H1 (cell line): ENCODE measurements at regions not wholly inside any gene's neighbourhood (a gene's known extent, or its start where the extent isn't known, plus 50 kb on each side); places are given as distances from the start of the nearest gene placed in this dataset.

Source experiments
- CTCF ChIA-PET: fragments of 300-600 bp; sonication (Branson Sonifier 250); formaldehyde crosslinking; loops from one replicate; lab custom pipeline; 2021; ENCODE audit not compliant: partially characterized antibody; lab: Charles Lee
- POLR2A ChIA-PET: fragments of 300-600 bp; sonication (Branson Sonifier 250); formaldehyde crosslinking; loops from one replicate; lab custom pipeline; 2021; ENCODE audit warnings: inconsistent platforms; ENCODE audit not compliant: partially characterized antibody; lab: Charles Lee
- DNase-seq, 2 experiments: peaks; one replicate each; pipeline versions ENCODE4 v3.0.0 to v3.0.0-alpha.2; 2010 to 2022; ENCODE audit warnings: low spot score in 2 of 2, low read depth in 1 of 2, mixed read lengths in 1 of 2
- FAIRE-seq: peaks from 2 replicates; lab custom pipeline; 2011; peaks lifted over from hg19 to GRCh38; lab: Jason Lieb, UNC
- H2AFZ ChIP-seq: 2 replicates; pipeline ENCODE4 v1.8.1; 2012; ENCODE audit warnings: low read length, inconsistent platforms
- H2AK5ac ChIP-seq: 2 replicates; pipeline ENCODE4 v1.6.1; 2013; ENCODE audit warnings: low read depth, low read length
- H2BK120ac ChIP-seq: replicated peaks from 2 replicates; pipeline ENCODE3; 2013; ENCODE audit warnings: low read depth, low read length, inconsistent platforms
- H2BK12ac ChIP-seq: 2 replicates; pipeline ENCODE4 v1.6.1; 2013; ENCODE audit warnings: low read depth, low read length
- H2BK15ac ChIP-seq: 2 replicates; pipeline ENCODE4 v1.6.1; 2013; ENCODE audit warnings: low read length
- H2BK20ac ChIP-seq: 2 replicates; pipeline ENCODE4 v1.6.1; 2013; ENCODE audit warnings: low read length
- H2BK5ac ChIP-seq: 2 replicates; pipeline ENCODE4 v1.6.1; 2013; ENCODE audit warnings: low read depth, low read length
- H3K14ac ChIP-seq: 2 replicates; pipeline ENCODE4 v1.6.1; 2013; ENCODE audit warnings: inconsistent platforms; ENCODE audit not compliant: insufficient read length
- H3K18ac ChIP-seq: 2 replicates; pipeline ENCODE4 v1.6.1; 2013; ENCODE audit warnings: low read length; ENCODE audit errors: extremely low read depth
- H3K23ac ChIP-seq: 2 replicates; pipeline ENCODE4 v1.6.1; 2013; ENCODE audit warnings: inconsistent platforms; ENCODE audit not compliant: insufficient read length
- H3K23me2 ChIP-seq: 2 replicates; pipeline ENCODE4 v1.6.1; 2013; ENCODE audit warnings: low read depth, low read length
- H3K27ac ChIP-seq: 2 replicates; pipeline ENCODE4 v1.6.1; 2011; ENCODE audit warnings: low read depth, low read length, inconsistent platforms
- H3K27me3 ChIP-seq, 4 experiments: replicated peaks in 1 of 4; 1 replicate in 1 of 4; 2 replicates in 3 of 4; pipeline versions ENCODE4 v1.6.1 to v1.8.1; 2011 to 2013; ENCODE audit warnings: low read length in 3 of 4, mild to moderate bottlenecking in 3 of 4, inconsistent platforms in 2 of 4, mixed read lengths in 2 of 4, moderate library complexity in 1 of 4; ENCODE audit not compliant: control insufficient read depth in 3 of 4, insufficient read depth in 3 of 4; ENCODE audit errors: extremely low read depth in 1 of 4
- H3K36me3 ChIP-seq, 4 experiments: 2 replicates each; pipeline versions ENCODE4 v1.6.1 to v1.8.1; 2011 to 2013; ENCODE audit warnings: mild to moderate bottlenecking in 4 of 4, low read length in 3 of 4, moderate library complexity in 2 of 4, control low read depth in 1 of 4, inconsistent platforms in 1 of 4; ENCODE audit not compliant: insufficient read depth in 4 of 4, control insufficient read depth in 2 of 4
- H3K4ac ChIP-seq: replicated peaks from 2 replicates; pipeline ENCODE3; 2013; ENCODE audit warnings: low read length, low read depth, mixed read lengths, inconsistent platforms; ENCODE audit not compliant: insufficient read length
- H3K4me1 ChIP-seq, 4 experiments: replicated peaks in 1 of 4; 1 replicate in 1 of 4; 2 replicates in 3 of 4; pipeline versions ENCODE4 v1.6.1 to v1.8.1; 2011 to 2013; ENCODE audit warnings: low read length in 3 of 4, inconsistent platforms in 2 of 4, mixed read lengths in 1 of 4; ENCODE audit not compliant: insufficient read depth in 4 of 4, control insufficient read depth in 3 of 4
- H3K4me2 ChIP-seq, 2 experiments: 2 replicates each; pipeline versions ENCODE4 v1.6.1 to v1.8.1; 2011 to 2013; ENCODE audit warnings: low read depth in 2 of 2, low read length in 2 of 2, control low read depth in 1 of 2, inconsistent platforms in 1 of 2, mild to moderate bottlenecking in 1 of 2; ENCODE audit not compliant: insufficient read depth in 1 of 2
- H3K4me3 ChIP-seq, 4 experiments: fragments of 200-600, 300-600 bp in 1 of 4; sonication (generic), shearing (Covaris generic), sonication (Bioruptor Twin) in 1 of 4; 2 replicates each; pipeline versions ENCODE4 v1.5.1 to v1.8.1; 2011 to 2016; ENCODE audit warnings: low read length in 4 of 4, low read depth in 3 of 4, control low read depth in 2 of 4, inconsistent platforms in 2 of 4, mild to moderate bottlenecking in 2 of 4, mixed read lengths in 1 of 4, moderate library complexity in 1 of 4; ENCODE audit not compliant: insufficient read depth in 2 of 4; ENCODE audit errors: extremely low read depth in 1 of 4
- H3K56ac ChIP-seq: replicated peaks from 2 replicates; pipeline ENCODE3; 2013; ENCODE audit warnings: low read depth, mild to moderate bottlenecking, mixed read lengths, low read length, inconsistent platforms; ENCODE audit not compliant: insufficient read length
- H3K79me1 ChIP-seq: 2 replicates; pipeline ENCODE4 v1.6.1; 2013; ENCODE audit warnings: low read depth, low read length, control low read depth
- H3K79me2 ChIP-seq, 2 experiments: 2 replicates each; pipeline versions ENCODE4 v1.6.1 to v1.8.1; 2012 to 2013; ENCODE audit warnings: low read length in 2 of 2, mild to moderate bottlenecking in 2 of 2, inconsistent platforms in 1 of 2; ENCODE audit not compliant: insufficient read depth in 2 of 2, control insufficient read depth in 1 of 2
- H3K9ac ChIP-seq, 4 experiments: replicated peaks in 1 of 4; 1 replicate in 1 of 4; 2 replicates in 3 of 4; pipeline versions ENCODE4 v1.6.1 to v1.8.1; 2011 to 2013; ENCODE audit warnings: low read depth in 3 of 4, low read length in 3 of 4, control low read depth in 2 of 4, mild to moderate bottlenecking in 2 of 4, moderate library complexity in 2 of 4, inconsistent platforms in 1 of 4; ENCODE audit errors: extremely low read depth in 1 of 4
- H3K9me3 ChIP-seq, 2 experiments: 2 replicates each; pipeline versions ENCODE4 v1.6.1 to v1.8.1; 2012 to 2013; ENCODE audit warnings: mild to moderate bottlenecking in 2 of 2, moderate library complexity in 2 of 2, control low read depth in 1 of 2, inconsistent platforms in 1 of 2, low read depth in 1 of 2, low read length in 1 of 2, mixed read lengths in 1 of 2; ENCODE audit not compliant: insufficient read depth in 2 of 2
- H4K20me1 ChIP-seq, 2 experiments: replicated peaks in 1 of 2; 2 replicates each; pipeline versions ENCODE3 to v1.8.1; 2011 to 2013; ENCODE audit warnings: inconsistent platforms in 2 of 2, low read length in 2 of 2, mild to moderate bottlenecking in 1 of 2; ENCODE audit not compliant: insufficient read depth in 2 of 2, control insufficient read depth in 1 of 2
- H4K5ac ChIP-seq: 2 replicates; pipeline ENCODE4 v1.6.1; 2013; ENCODE audit warnings: low read length, low read depth, mixed read lengths, inconsistent platforms; ENCODE audit not compliant: insufficient read length
- H4K8ac ChIP-seq: 2 replicates; pipeline ENCODE4 v1.8.0; 2013; ENCODE audit warnings: mild to moderate bottlenecking, moderate library complexity, low read length, inconsistent platforms; ENCODE audit not compliant: insufficient read depth; ENCODE audit errors: extremely low read depth
- H4K91ac ChIP-seq: replicated peaks from 2 replicates; pipeline ENCODE3; 2013; ENCODE audit warnings: low read length, mixed read lengths, inconsistent platforms; ENCODE audit not compliant: insufficient read length
- ASH2L ChIP-seq: fragments of 200-600, 300-600 bp; sonication (generic); IDR thresholded peaks from one replicate; pipeline ENCODE4 v1.7.1; 2017; ENCODE audit warnings: low read length
- CHD2 ChIP-seq: IDR thresholded peaks from 2 replicates; pipeline ENCODE4 v1.6.1; 2012; ENCODE audit warnings: low read length, improper control_type of control experiment
- EP300 ChIP-seq, 2 experiments: IDR thresholded peaks; 1 replicate in 1 of 2; 2 replicates in 1 of 2; pipeline ENCODE4 v1.6.1; 2011 to 2012; ENCODE audit warnings: low read depth in 2 of 2, low read length in 2 of 2, mild to moderate bottlenecking in 2 of 2, borderline replicate concordance in 1 of 2, inconsistent platforms in 1 of 2, moderate library complexity in 1 of 2
- FOSL1 ChIP-seq: IDR thresholded peaks from 2 replicates; pipeline ENCODE4 v1.6.1; 2011; ENCODE audit warnings: mild to moderate bottlenecking, low read depth, low read length, moderate library complexity; ENCODE audit not compliant: insufficient read depth
- KDM1A ChIP-seq: fragments of 200-600, 300-600 bp; sonication (generic); IDR thresholded peaks from 2 replicates; pipeline ENCODE4 v1.7.1; 2016; ENCODE audit warnings: mild to moderate bottlenecking, low read length, borderline replicate concordance
- KDM5A ChIP-seq: fragments of 200-600 bp; IDR thresholded peaks from 2 replicates; pipeline ENCODE4 v1.7.1; 2012; ENCODE audit warnings: mild to moderate bottlenecking, low read length, inconsistent platforms, mixed read lengths
- NANOG ChIP-seq: IDR thresholded peaks from 2 replicates; pipeline ENCODE4 v1.6.1; 2011; ENCODE audit warnings: low read length, low read depth, mild to moderate bottlenecking, inconsistent platforms; ENCODE audit not compliant: insufficient read depth, poor library complexity, severe bottlenecking
- PHF8 ChIP-seq: fragments of 200-600 bp; sonication (generic); conservative IDR thresholded peaks from 2 replicates; pipeline ENCODE4 v1.7.1; 2012; ENCODE audit warnings: low read depth, mild to moderate bottlenecking, inconsistent platforms, low read length, moderate library complexity
- POLR2A ChIP-seq, 2 experiments: IDR thresholded peaks; 1 replicate in 1 of 2; 2 replicates in 1 of 2; pipeline ENCODE4 v1.6.1; 2011; ENCODE audit warnings: low read depth in 2 of 2, low read length in 2 of 2, mild to moderate bottlenecking in 2 of 2; ENCODE audit errors: control extremely low read depth in 1 of 2
- RBBP5 ChIP-seq: IDR thresholded peaks from 2 replicates; pipeline ENCODE4 v1.7.1; 2012; ENCODE audit warnings: low read depth, mild to moderate bottlenecking, inconsistent platforms, low read length, moderate library complexity, borderline replicate concordance
- SIN3A ChIP-seq, 2 experiments: IDR thresholded peaks in 1 of 2; conservative IDR thresholded peaks in 1 of 2; 2 replicates each; pipeline ENCODE4 v1.6.1; 2011 to 2012; ENCODE audit warnings: low read length in 2 of 2, improper control_type of control experiment in 1 of 2, low read depth in 1 of 2, mild to moderate bottlenecking in 1 of 2
- SP1 ChIP-seq: IDR thresholded peaks from 2 replicates; pipeline ENCODE4 v1.6.1; 2011; ENCODE audit warnings: low read depth, low read length
- TAF1 ChIP-seq: IDR thresholded peaks from 2 replicates; pipeline ENCODE4 v1.6.1; 2011; ENCODE audit warnings: mild to moderate bottlenecking, low read depth, low read length
- TAF7 ChIP-seq: optimal IDR thresholded peaks from 2 replicates; pipeline ENCODE3; 2011; ENCODE audit warnings: low read depth, mild to moderate bottlenecking, inconsistent platforms, low read length, moderate library complexity, borderline replicate concordance
- WGBS, 2 experiments: shearing (Covaris generic) in 1 of 2; methylation state at CpG; one replicate each; pipeline versions ENCODE4 v1.1.6 to v1.1.7; 2013 to 2015; ENCODE audit warnings: low lambda C conversion rate in 2 of 2, mixed read lengths in 2 of 2, inconsistent platforms in 1 of 2, low coverage in 1 of 2, missing lambda C conversion rate in 1 of 2; ENCODE audit not compliant: insufficient replicate concordance in 2 of 2, insufficient coverage in 1 of 2, insufficient read length in 1 of 2; ENCODE audit errors: extremely low coverage in 1 of 2, missing lambda C conversion rate in 1 of 2; 5-methylcytosine and 5-hydroxymethylcytosine counted together

DNA sequence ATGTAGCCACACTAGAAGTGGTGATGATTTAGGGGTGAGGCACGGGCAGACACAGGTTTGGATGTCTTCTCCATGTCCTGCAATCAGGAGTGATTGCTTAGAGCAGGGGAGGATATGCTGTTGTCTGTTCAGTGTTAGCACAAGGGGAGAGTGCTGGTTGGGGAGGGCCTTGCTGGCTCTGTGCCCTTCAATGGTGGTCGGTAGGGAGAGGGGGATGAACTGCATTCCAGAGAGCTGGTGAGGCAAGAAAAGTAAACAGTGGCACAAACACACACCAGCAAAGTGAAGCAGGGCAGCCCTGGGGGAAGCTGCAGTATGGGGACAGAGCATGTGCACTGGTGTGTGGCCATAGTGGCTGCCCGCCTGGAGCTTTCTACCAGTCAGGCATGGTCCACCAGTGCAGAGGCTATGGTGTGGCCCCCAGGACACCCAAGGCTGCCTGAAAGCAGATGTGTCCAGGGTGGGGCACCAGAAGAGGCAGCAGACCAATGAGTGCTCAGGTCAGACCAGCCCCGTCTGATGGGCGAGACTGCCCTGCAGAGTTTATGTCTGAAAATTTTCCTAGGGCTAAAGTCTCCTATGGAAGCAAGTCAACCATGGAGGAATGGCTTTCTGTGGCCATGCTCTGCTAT lies 1676.9 kb downstream of the PCDH9 start:
- 78% methylated on average over 4 of the region's 5 CpGs; no CpG with 5 or more reads in 1 of the 2 experiments for WGBS, 2 experiments
- H3K27ac ChIP-seq, result no peak overlapping the region
- H2BK15ac ChIP-seq, result no peak overlapping the region
- H2BK5ac ChIP-seq, result no peak overlapping the region
- H3K36me3 ChIP-seq, result no peaks in the 10 kb centered on the region
- H3K4me1 ChIP-seq, result no peaks in the 10 kb centered on the region
- no peaks in the 10 kb centered on the region for H3K79me2 ChIP-seq
- no peak overlapping the region for H4K8ac ChIP-seq
- H3K18ac ChIP-seq, result no peak overlapping the region
- no peak overlapping the region for H2AFZ ChIP-seq
- ChIA-PET CTCF (no interaction called here), POLR2A (no interaction called here)
- no peak overlapping the region for H2BK20ac ChIP-seq
- TF ChIP-seq NANOG, result no peak
- no peak for TF ChIP-seq PHF8
- TF ChIP-seq TAF7, result no peak
- no peak for TF ChIP-seq POLR2A (IDR thresholded peaks at IDR 0.05; ENCODE audit: control extremely low read depth in 1 of 2, low read depth in 2 of 2, low read length in 2 of 2)
- no peak for TF ChIP-seq SIN3A (conservative IDR thresholded peaks at IDR 0.05 in 1 of 2, IDR thresholded peaks at IDR 0.05 in 1 of 2; ENCODE audit: low read depth in 1 of 2, low read length in 2 of 2)
- TF ChIP-seq SP1, result no peak
- no peak for TF ChIP-seq FOSL1
- no peak for TF ChIP-seq KDM5A
- no peak for TF ChIP-seq ASH2L
- no peak for TF ChIP-seq RBBP5
- no peak for TF ChIP-seq CHD2
- TF ChIP-seq TAF1, result no peak
- no peak for TF ChIP-seq KDM1A
- no peak for TF ChIP-seq EP300 (IDR thresholded peaks at IDR 0.05; ENCODE audit: borderline replicate concordance in 1 of 2, low read depth in 2 of 2, low read length in 2 of 2)
- no peak overlapping the region for H3K23ac ChIP-seq
- peaks cover 0 to 4% of the 10 kb centered on the region in 2 experiments; a peak in 1 of 4 replicates for H3K9me3 ChIP-seq
- H3K9ac ChIP-seq, result no peak overlapping the region
- H3K4ac ChIP-seq, result no peak overlapping the region
- no peak overlapping the region for H3K56ac ChIP-seq
- H4K20me1 ChIP-seq, result no peaks in the 10 kb centered on the region
- no peak overlapping the region for H3K14ac ChIP-seq
- DNase-seq (no peak), FAIRE-seq (no peak)
- H3K4me3 ChIP-seq, result no peak overlapping the region
- H3K27me3 ChIP-seq, result no peaks in the 10 kb centered on the region
- no peak overlapping the region for H2BK120ac ChIP-seq
- no peak overlapping the region for H2BK12ac ChIP-seq
- no peaks in the 10 kb centered on the region for H3K79me1 ChIP-seq
- H3K23me2 ChIP-seq, result no peaks in the 10 kb centered on the region
- H2AK5ac ChIP-seq, result no peak overlapping the region
- no peak overlapping the region for H4K5ac ChIP-seq
- H4K91ac ChIP-seq, result no peak overlapping the region
- no peak overlapping the region for H3K4me2 ChIP-seq
